ENCODE measurements at regions not wholly inside any gene's neighbourhood (a gene's known extent, or its start where the extent isn't known, plus 50 kb on each side); places are given as distances from the start of the nearest gene placed in this dataset.

GRCh38 chr4:37043342-37043741 lies 201.2 kb upstream of the NWD2 start:
- no peak overlapping the region for H3K4me3 ChIP-seq
- no peak for FAIRE-seq
- no peak for DNase-seq
- H3K36me3 ChIP-seq: no peaks in the 10 kb centered on the region
- intact Hi-C loops (cut with DNase I): no loop called here
- WGBS, 2 donors: 88 to 96% methylated on average over 2 of the region's 2 CpGs
- no peak overlapping the region for H3K27ac ChIP-seq
- no peaks in the 10 kb centered on the region for H3K27me3 ChIP-seq
- ATAC-seq: no peak
- no peak for TF ChIP-seq CTCF (IDR thresholded peaks at IDR 0.05)
- no peaks in the 10 kb centered on the region for H3K4me1 ChIP-seq
- H3K9me3 ChIP-seq: no peaks in the 10 kb centered on the region

GRCh38 chr4:37051111-37051510 lies 193.4 kb upstream of the NWD2 start:
- DNase-seq (no peak), FAIRE-seq (no peak), ATAC-seq (no peak)
- H3K27me3 ChIP-seq: no peaks in the 10 kb centered on the region
- no peaks in the 10 kb centered on the region for H3K9me3 ChIP-seq
- TF ChIP-seq CTCF (IDR thresholded peaks at IDR 0.05): no peak
- no peaks in the 10 kb centered on the region for H3K36me3 ChIP-seq
- intact Hi-C loops (cut with DNase I): no loop called here
- no peak overlapping the region for H3K4me3 ChIP-seq
- no peaks in the 10 kb centered on the region for H3K4me1 ChIP-seq
- H3K27ac ChIP-seq: no peak overlapping the region
- WGBS, 2 donors: 87 to 95% methylated on average over 1 of the region's 1 CpG

GRCh38 chr4:37051866-37052265 lies 192.7 kb upstream of the NWD2 start:
- H3K27me3 ChIP-seq: no peaks in the 10 kb centered on the region
- 3 to 8% methylated on average over 2 of the region's 2 CpGs for WGBS, 2 donors
- no peaks in the 10 kb centered on the region for H3K36me3 ChIP-seq
- FAIRE-seq (no peak), DNase-seq (no peak), ATAC-seq (no peak)
- H3K27ac ChIP-seq: no peak overlapping the region
- H3K4me1 ChIP-seq: no peaks in the 10 kb centered on the region
- no peak overlapping the region for H3K4me3 ChIP-seq
- TF ChIP-seq CTCF (IDR thresholded peaks at IDR 0.05): no peak
- intact Hi-C loops (cut with DNase I): no loop called here
- H3K9me3 ChIP-seq: no peaks in the 10 kb centered on the region

- no peaks in the 10 kb centered on the region for H3K4me1 ChIP-seq
- intact Hi-C loops (cut with DNase I): no loop called here
- DNase-seq (no peak), FAIRE-seq (no peak), ATAC-seq (no peak)
- no peaks in the 10 kb centered on the region for H3K9me3 ChIP-seq
- no peak overlapping the region for H3K27ac ChIP-seq
- TF ChIP-seq CTCF (IDR thresholded peaks at IDR 0.05): no peak
- H3K36me3 ChIP-seq: no peaks in the 10 kb centered on the region
- WGBS, 2 donors: 34 to 35% methylated on average over 4 of the region's 4 CpGs
- H3K4me3 ChIP-seq: no peak overlapping the region
- H3K27me3 ChIP-seq: no peaks in the 10 kb centered on the region
Observed at GRCh38 chr4:37054531-37055077, 189.9 kb upstream of the NWD2 start.

- H3K27me3 ChIP-seq: no peaks in the 10 kb centered on the region
- no peak overlapping the region for H3K27ac ChIP-seq
- intact Hi-C loops (cut with DNase I): no loop called here
- FAIRE-seq (no peak), ATAC-seq (no peak), DNase-seq (no peak)
- no peaks in the 10 kb centered on the region for H3K36me3 ChIP-seq
- H3K4me3 ChIP-seq: no peak overlapping the region
- 75% methylated on average over 4 of the region's 4 CpGs for WGBS, 2 donors
- H3K4me1 ChIP-seq: no peaks in the 10 kb centered on the region
- no peak for TF ChIP-seq CTCF (IDR thresholded peaks at IDR 0.05)
- H3K9me3 ChIP-seq: no peaks in the 10 kb centered on the region
Observed at GRCh38 chr4:37058826-37059225, 185.7 kb upstream of the NWD2 start.
